A673 (cell line): ENCODE measurements at regions not wholly inside any gene's neighbourhood (a gene's known extent, or its start where the extent isn't known, plus 50 kb on each side); places are given as distances from the start of the nearest gene placed in this dataset.
"Not testable (repeated sequence)": the region's sequence is repeated elsewhere in the genome, so short reads cannot be mapped to it uniquely, and the experiment has no call there.

ENCODE experiments used
- BruUV-seq: library from RNA; stranded (reverse); fragments of 400-500 nt; replicated peaks from 2 replicates; lab custom pipeline; 2021; lab: Mats Ljungman, UMichigan
- CTCF ChIA-PET: fragments of 300-600 bp; sonication (Branson Sonifier 250); formaldehyde crosslinking; loops from one replicate; lab custom pipeline; 2022; ENCODE audit warnings: antibody characterized with exemption; lab: Charles Lee
- POLR2A ChIA-PET: fragments of 300-600 bp; sonication (Branson Sonifier 250); formaldehyde crosslinking; loops from one replicate; lab custom pipeline; 2022; ENCODE audit warnings: antibody characterized with exemption; ENCODE audit not compliant: low non-redundant PET; lab: Charles Lee
- DNase-seq: peaks from one replicate; pipeline ENCODE4 v3.0.0-alpha.2; 2015; ENCODE audit warnings: low spot score
- H3K27ac ChIP-seq: fragments of 200-600 bp; sonication (generic); 2 replicates; pipeline ENCODE4 v1.5.1; 2016; ENCODE audit warnings: mixed run types, low read depth, mild to moderate bottlenecking, mixed read lengths, antibody characterized with exemption, low read length; ENCODE audit not compliant: poor library complexity, severe bottlenecking
- H3K27me3 ChIP-seq: fragments of 200-600 bp; sonication (generic); replicated peaks from 2 replicates; pipeline ENCODE4 v1.6.1; 2017; ENCODE audit warnings: mixed run types, low read depth, mild to moderate bottlenecking, mixed read lengths, antibody characterized with exemption, low read length; ENCODE audit not compliant: insufficient read depth, poor library complexity
- H3K36me3 ChIP-seq: fragments of 200-600 bp; sonication (generic); 2 replicates; pipeline ENCODE4 v1.6.1; 2016; ENCODE audit warnings: mixed run types, mild to moderate bottlenecking, mixed read lengths, antibody characterized with exemption, low read length; ENCODE audit not compliant: insufficient read depth, poor library complexity, severe bottlenecking
- H3K4me1 ChIP-seq: fragments of 200-600 bp; sonication (generic); 2 replicates; pipeline ENCODE4 v1.6.1; 2017; ENCODE audit warnings: mixed run types, mild to moderate bottlenecking, mixed read lengths, antibody characterized with exemption, low read length; ENCODE audit not compliant: insufficient read depth, poor library complexity, severe bottlenecking
- H3K4me3 ChIP-seq: fragments of 200-600 bp; sonication (generic); 2 replicates; pipeline ENCODE4 v1.5.1; 2016; ENCODE audit warnings: low read depth, mixed run types, mild to moderate bottlenecking, mixed read lengths, low read length; ENCODE audit not compliant: poor library complexity, severe bottlenecking
- H3K9me3 ChIP-seq: fragments of 200-600 bp; sonication (generic); 2 replicates; pipeline ENCODE4 v1.6.1; 2016; ENCODE audit warnings: mixed run types, low read depth, mild to moderate bottlenecking, mixed read lengths, antibody characterized with exemption, low read length; ENCODE audit not compliant: poor library complexity, severe bottlenecking
- EZH2 ChIP-seq: fragments of 200-600 bp; sonication (generic); IDR thresholded peaks from 2 replicates; pipeline ENCODE4 v1.6.1; 2017; ENCODE audit warnings: borderline replicate concordance, low read depth, mild to moderate bottlenecking, mixed read lengths, antibody characterized with exemption, low read length; ENCODE audit not compliant: poor library complexity, severe bottlenecking
- intact Hi-C: fragments of 100-400 bp; cut with micrococcal nuclease; formaldehyde crosslinking; loops from one replicate; pipeline ENCODE4 v1.10.0; 2022; ENCODE audit not compliant: unreplicated experiment
- TF ChIP-seq, protein P1 (sequence below): fragments of 300-800, 200-600 bp; sonication (generic); conservative IDR thresholded peaks from 2 replicates; pipeline ENCODE4 v1.5.1; 2017; ENCODE audit warnings: low read depth, mild to moderate bottlenecking, antibody characterized with exemption, low read length, moderate library complexity, mixed read lengths

DNA sequence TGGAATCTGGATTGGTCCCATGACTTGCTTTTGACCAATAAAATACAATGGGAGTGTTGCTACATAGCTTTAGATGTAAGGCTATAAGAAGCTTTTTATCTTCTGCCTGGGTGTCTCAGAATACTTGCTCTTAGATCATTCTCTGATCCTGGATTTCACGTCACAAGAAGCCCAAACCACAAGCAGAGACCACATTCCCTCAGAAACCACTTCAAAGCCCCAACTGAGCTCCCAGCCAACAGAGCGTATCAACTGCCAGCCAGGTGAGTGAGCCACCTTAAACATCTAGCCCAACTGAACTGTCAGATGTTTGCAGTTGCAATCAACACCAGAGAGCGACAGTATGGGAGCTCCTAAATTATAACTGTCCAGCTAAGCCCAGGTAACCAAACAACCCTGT lies 687.1 kb downstream of the TLE1 start:
- no peak for DNase-seq
- Histone ChIP-seq H3K4me3 (no peak overlapping the region), H3K27ac (no peak overlapping the region), H3K9me3 (no peaks in the 10 kb centered on the region), H3K4me1 (no peaks in the 10 kb centered on the region), H3K27me3 (no peaks in the 10 kb centered on the region), H3K36me3 (no peaks in the 10 kb centered on the region)
- no TSS peak for BruUV-seq
- ChIA-PET POLR2A (no interaction called here), CTCF (no interaction called here)
- no peak for TF ChIP-seq EZH2
- TF ChIP-seq, protein P1, sequence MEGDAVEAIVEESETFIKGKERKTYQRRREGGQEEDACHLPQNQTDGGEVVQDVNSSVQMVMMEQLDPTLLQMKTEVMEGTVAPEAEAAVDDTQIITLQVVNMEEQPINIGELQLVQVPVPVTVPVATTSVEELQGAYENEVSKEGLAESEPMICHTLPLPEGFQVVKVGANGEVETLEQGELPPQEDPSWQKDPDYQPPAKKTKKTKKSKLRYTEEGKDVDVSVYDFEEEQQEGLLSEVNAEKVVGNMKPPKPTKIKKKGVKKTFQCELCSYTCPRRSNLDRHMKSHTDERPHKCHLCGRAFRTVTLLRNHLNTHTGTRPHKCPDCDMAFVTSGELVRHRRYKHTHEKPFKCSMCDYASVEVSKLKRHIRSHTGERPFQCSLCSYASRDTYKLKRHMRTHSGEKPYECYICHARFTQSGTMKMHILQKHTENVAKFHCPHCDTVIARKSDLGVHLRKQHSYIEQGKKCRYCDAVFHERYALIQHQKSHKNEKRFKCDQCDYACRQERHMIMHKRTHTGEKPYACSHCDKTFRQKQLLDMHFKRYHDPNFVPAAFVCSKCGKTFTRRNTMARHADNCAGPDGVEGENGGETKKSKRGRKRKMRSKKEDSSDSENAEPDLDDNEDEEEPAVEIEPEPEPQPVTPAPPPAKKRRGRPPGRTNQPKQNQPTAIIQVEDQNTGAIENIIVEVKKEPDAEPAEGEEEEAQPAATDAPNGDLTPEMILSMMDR, result no peak
- intact Hi-C loops, result no loop called here

DNA sequence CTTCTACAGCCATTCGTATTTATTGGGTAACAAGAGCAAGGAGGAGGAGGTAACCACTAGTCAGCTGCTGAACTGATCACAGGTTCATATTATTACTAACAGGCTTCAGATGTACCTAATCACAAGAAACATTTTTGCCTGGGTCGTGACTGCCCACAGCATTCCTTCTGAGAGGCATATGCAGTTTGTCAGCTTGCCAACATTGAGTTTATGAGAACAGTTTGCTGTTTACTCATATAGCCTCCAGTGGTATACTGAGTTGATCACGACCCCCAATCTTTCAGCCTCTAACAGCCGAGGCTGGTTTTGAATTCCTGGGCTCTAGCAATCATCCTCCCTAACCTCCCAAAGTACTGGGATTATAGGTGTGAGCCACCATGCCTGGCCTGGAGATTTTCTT lies 693.6 kb downstream of the TLE1 start:
- BruUV-seq, result no TSS peak
- ChIA-PET CTCF (no interaction called here), POLR2A (no interaction called here)
- Histone ChIP-seq H3K9me3 (no peaks in the 10 kb centered on the region), H3K27me3 (no peaks in the 10 kb centered on the region), H3K4me1 (no peaks in the 10 kb centered on the region), H3K4me3 (no peak overlapping the region), H3K36me3 (no peaks in the 10 kb centered on the region), H3K27ac (no peak overlapping the region)
- intact Hi-C loops, result no loop called here
- no peak for DNase-seq
- TF ChIP-seq, protein P1, result no peak
- no peak for TF ChIP-seq EZH2

DNA sequence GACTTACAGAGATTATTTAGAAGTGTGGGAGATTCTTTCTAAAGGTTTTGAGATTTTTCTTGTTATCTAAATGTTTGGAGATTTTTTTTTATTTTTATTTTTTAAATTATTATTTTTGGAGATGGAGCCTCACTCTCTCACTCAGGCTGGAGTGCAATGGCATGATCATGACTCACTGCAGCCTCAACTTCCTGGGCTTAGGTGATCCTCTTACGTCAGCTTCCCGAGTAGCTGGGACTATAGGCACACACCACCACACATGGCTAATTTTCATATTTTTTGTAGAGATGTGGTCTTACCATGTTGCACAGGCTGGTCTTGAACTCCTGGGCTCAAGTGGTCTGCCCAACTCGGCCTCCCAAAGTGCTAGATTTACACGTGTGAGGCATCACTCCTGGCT lies 694.5 kb downstream of the TLE1 start:
- TF ChIP-seq EZH2, result no peak
- TF ChIP-seq, protein P1, result no peak
- BruUV-seq, result no TSS peak
- Histone ChIP-seq H3K9me3 (no peaks in the 10 kb centered on the region), H3K27ac (no peak overlapping the region), H3K27me3 (no peaks in the 10 kb centered on the region), H3K36me3 (no peaks in the 10 kb centered on the region), H3K4me3 (no peak overlapping the region), H3K4me1 (no peaks in the 10 kb centered on the region)
- intact Hi-C loops, result no loop called here
- CTCF ChIA-PET, result no interaction called here
- DNase-seq, result no peak
- POLR2A ChIA-PET, result no interaction called here

DNA sequence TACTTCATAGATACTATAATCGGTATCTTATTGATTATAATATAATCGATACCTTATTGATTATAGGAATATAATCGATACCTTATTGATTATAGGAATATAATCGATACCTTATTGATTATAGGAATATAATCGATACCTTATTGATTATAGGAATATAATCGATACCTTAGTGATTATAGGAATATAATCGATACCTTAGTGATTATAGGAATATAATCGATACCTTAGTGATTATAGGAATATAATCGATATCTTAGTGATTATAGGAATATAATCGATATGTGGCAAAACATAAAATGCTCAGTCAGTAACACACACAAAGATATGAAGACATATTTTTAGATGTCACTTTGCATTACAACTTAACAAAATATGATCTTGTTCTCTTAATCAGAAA lies 703.8 kb downstream of the TLE1 start:
- H3K27me3 ChIP-seq, H3K4me3 ChIP-seq, intact Hi-C loops, POLR2A ChIA-PET, DNase-seq, BruUV-seq, H3K36me3 ChIP-seq, H3K4me1 ChIP-seq, CTCF ChIA-PET, H3K9me3 ChIP-seq, H3K27ac ChIP-seq: not testable (repeated sequence)
